C4-2B (cell line): ENCODE measurements at regions not wholly inside any gene's neighbourhood (a gene's known extent, or its start where the extent isn't known, plus 50 kb on each side); places are given as distances from the start of the nearest gene placed in this dataset.

ENCODE experiments used
- H3K27ac ChIP-seq: fragments of 450-650 bp; 2 replicates; pipeline ENCODE4 v1.5.1; 2017
- ZFX ChIP-seq: fragments of 450-650 bp; IDR thresholded peaks from 2 replicates; pipeline ENCODE4 v1.6.1; 2017
- TF ChIP-seq, protein P1 (sequence below): fragments of 450-650 bp; conservative IDR thresholded peaks from 2 replicates; pipeline ENCODE4 v1.5.1; 2017; ENCODE audit warnings: mild to moderate bottlenecking

DNA sequence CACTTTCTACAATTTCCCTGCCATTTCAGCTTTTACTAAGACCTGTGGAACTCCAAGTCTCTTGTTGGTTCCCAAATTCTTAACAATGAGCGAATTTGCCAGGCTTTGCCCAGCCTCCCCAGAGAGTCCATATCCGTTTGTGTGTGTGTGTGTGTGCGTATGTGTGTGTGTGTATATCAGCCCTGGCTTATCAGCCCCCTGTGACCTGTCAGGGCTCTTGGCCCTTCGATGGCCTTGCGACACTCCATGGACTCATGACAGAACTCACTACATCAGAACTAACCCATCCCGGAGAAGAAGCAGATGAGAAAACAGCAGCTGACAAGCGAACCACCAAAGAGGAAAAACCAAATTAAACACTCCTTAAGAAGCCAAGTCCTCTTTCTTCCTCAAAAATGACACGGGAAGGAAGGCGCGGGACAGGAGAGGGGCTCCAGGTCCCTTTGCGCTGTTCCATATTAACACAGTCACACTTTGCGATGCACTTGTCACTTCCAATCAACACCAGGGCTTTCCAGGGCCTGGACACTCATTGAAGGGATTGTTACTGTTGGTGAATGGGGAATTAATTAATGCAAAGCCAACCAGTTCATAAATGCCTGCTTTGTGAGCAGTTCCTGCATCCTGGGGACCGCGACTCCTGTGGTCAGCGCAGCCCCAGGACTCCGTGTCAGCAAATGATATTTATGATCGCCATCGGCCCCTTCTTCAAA is 524.0 kb downstream of the CD83 start:
- no peak overlapping the region for H3K27ac ChIP-seq
- TF ChIP-seq, protein P1, sequence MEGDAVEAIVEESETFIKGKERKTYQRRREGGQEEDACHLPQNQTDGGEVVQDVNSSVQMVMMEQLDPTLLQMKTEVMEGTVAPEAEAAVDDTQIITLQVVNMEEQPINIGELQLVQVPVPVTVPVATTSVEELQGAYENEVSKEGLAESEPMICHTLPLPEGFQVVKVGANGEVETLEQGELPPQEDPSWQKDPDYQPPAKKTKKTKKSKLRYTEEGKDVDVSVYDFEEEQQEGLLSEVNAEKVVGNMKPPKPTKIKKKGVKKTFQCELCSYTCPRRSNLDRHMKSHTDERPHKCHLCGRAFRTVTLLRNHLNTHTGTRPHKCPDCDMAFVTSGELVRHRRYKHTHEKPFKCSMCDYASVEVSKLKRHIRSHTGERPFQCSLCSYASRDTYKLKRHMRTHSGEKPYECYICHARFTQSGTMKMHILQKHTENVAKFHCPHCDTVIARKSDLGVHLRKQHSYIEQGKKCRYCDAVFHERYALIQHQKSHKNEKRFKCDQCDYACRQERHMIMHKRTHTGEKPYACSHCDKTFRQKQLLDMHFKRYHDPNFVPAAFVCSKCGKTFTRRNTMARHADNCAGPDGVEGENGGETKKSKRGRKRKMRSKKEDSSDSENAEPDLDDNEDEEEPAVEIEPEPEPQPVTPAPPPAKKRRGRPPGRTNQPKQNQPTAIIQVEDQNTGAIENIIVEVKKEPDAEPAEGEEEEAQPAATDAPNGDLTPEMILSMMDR, result no peak
- no peak for TF ChIP-seq ZFX

DNA sequence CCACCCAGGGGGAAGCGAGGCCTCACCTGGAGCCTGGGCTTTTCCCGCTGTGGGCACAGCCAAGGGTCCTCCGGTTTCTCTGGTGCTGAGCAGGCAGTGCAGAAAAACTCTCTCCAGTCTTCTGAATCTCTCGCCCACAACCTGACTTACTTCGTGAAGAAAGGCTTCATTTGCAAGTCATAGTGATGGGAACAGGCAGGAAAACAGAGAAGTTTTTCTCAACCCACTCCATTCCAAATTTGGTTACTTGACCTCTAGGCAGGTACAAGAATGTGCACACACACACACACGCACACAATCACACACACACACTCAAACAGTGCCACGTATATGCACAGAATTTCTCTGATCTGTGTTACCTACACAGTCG is 524.5 kb downstream of the CD83 start:
- no peak overlapping the region for H3K27ac ChIP-seq
- TF ChIP-seq, protein P1, result no peak
- no peak for TF ChIP-seq ZFX

DNA sequence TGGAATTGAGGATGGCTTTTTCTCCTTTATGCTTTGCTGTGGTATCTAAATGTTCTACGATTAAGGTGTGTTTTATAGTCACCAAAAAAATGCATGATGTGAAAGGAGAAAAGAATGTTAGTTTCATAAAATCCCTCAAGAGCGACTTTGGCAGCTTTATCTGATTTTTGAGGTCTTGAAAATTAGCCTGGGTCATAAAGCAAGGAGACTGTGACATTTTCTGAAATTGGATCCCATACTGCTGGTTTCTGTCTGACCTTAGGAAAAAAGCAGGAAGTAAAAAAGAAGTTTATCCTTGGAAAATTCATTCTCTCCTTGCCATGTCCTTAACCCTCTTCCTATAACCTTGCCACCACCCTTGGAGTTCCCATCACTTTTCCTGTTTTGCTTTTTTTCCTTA is 525.3 kb downstream of the CD83 start:
- TF ChIP-seq, protein P1, result no peak
- TF ChIP-seq ZFX, result no peak
- no peak overlapping the region for H3K27ac ChIP-seq

DNA sequence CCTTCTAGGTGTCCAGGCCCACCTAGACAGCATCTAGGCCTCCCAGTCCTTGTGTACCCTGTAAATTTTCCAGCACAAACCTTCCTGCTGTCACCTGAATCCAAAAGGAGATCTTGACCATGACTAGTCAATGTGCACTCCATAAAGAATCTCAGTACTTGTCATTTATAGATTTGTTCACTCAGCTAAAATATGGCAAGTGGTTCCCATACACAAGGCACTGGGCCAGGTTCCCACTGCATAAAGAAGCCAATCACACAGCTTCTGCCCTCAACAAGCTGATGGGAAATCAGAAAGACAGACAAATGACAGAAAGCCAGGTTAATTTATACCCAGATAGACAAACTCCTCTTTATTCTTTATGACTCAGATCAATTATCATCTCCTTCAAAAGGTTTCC is 526.8 kb downstream of the CD83 start:
- TF ChIP-seq, protein P1, result no peak
- no peak for TF ChIP-seq ZFX
- H3K27ac ChIP-seq, result no peak overlapping the region

DNA sequence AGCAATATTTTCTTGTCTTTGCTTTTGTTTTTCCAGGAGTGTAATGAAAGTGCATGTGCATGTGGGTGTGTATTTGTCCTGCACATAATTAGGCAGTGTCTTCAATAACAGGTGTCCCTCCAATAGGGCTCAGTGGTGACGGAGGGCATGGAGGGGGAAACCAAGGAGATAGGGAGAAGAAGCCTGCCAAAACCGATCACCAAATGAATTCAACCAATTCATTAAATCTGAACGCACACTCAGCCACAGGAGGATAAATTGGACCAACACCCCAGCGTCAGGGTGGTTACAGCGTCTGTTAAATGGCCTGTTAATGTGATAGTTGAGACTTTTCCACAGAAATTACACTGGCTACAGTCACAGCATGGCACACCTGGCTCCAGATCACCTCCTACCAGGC is 527.6 kb downstream of the CD83 start:
- no peak overlapping the region for H3K27ac ChIP-seq

DNA sequence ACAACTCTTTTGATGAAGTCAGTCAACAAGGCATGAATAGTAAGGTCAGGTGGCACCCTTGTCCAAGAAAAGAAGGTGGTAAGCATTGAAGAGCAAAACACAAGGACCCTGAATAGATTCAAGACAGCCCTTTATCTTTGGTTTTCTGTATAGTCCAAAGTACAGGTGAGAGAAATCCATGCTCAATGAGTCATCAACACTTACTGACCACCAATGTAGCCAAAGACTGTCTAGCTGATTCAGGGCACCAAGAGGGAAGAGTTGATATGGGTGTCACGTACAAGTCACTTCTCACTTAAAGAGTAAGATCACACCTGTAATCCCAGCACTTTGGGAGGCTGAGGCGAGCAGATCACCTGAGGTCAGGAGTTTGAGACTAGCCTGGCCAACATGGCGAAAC is 528.3 kb downstream of the CD83 start:
- TF ChIP-seq, protein P1, result no peak
- no peak for TF ChIP-seq ZFX

More for the DNA sequence above, 527.6 kb downstream of the CD83 start:
- TF ChIP-seq, protein P1, result no peak
- no peak for TF ChIP-seq ZFX

DNA sequence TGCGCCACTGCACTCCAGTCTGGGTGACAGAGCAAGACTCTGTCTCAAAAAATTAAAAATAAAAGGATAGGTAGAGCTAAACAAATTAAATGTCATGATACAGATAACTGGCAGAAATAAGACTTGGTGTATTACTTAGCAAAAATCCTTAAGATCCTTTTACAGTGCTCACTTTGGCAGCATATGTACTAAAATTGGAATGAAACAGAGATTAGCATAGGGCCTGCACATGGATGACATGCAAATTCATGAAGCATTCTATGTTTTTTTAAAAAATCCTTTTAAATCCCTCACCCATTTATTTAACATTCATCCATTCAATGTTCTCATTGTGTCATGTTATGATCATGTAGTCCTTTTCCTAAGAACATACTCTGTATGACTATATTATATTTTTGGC is 528.8 kb downstream of the CD83 start:
- no peak overlapping the region for H3K27ac ChIP-seq
- TF ChIP-seq ZFX, result no peak
- TF ChIP-seq, protein P1, result no peak

More for the DNA sequence above, 528.3 kb downstream of the CD83 start:
- H3K27ac ChIP-seq, result no peak overlapping the region
